ENCODE measurements at regions not wholly inside any gene's neighbourhood (a gene's known extent, or its start where the extent isn't known, plus 50 kb on each side); places are given as distances from the start of the nearest gene placed in this dataset.

DNA sequence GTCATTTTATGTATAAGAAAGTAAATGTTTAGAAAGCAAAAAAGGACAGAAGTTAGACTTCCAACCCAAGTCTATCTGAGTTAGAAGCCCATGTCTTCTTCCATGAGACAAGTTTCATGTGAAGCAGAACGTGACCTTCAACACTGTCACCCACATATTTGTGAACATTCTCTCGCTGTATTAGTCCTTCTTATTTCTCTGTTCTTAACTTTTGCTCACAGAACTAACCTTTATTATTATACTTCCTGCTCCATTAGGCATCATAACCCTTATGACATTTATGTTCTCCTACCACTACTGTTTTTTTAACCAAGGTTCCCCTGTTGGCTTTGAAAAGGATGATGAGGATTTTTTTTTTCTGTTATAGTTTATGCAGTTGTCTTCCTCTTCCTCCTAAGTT, 238.8 kb downstream of the ZNF608 start:
- TF ChIP-seq, protein P1, sequence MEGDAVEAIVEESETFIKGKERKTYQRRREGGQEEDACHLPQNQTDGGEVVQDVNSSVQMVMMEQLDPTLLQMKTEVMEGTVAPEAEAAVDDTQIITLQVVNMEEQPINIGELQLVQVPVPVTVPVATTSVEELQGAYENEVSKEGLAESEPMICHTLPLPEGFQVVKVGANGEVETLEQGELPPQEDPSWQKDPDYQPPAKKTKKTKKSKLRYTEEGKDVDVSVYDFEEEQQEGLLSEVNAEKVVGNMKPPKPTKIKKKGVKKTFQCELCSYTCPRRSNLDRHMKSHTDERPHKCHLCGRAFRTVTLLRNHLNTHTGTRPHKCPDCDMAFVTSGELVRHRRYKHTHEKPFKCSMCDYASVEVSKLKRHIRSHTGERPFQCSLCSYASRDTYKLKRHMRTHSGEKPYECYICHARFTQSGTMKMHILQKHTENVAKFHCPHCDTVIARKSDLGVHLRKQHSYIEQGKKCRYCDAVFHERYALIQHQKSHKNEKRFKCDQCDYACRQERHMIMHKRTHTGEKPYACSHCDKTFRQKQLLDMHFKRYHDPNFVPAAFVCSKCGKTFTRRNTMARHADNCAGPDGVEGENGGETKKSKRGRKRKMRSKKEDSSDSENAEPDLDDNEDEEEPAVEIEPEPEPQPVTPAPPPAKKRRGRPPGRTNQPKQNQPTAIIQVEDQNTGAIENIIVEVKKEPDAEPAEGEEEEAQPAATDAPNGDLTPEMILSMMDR (IDR thresholded peaks at IDR 0.05) = no peak
- no peak for TF ChIP-seq POLR2A (IDR thresholded peaks at IDR 0.05)
